IPS-NIHi7 (cell line): ENCODE measurements at regions not wholly inside any gene's neighbourhood (a gene's known extent, or its start where the extent isn't known, plus 50 kb on each side); places are given as distances from the start of the nearest gene placed in this dataset.
A peak's percentile ranks its signal among the peaks of the same experiment; 100 is the strongest.
"Not testable (repeated sequence)": the region's sequence is repeated elsewhere in the genome, so short reads cannot be mapped to it uniquely, and the experiment has no call there.

Experiments used
- DNase-seq: peaks from one replicate; pipeline ENCODE4 v3.0.0; 2012; ENCODE audit warnings: mixed read lengths; ENCODE audit errors: extremely low spot score

DNA sequence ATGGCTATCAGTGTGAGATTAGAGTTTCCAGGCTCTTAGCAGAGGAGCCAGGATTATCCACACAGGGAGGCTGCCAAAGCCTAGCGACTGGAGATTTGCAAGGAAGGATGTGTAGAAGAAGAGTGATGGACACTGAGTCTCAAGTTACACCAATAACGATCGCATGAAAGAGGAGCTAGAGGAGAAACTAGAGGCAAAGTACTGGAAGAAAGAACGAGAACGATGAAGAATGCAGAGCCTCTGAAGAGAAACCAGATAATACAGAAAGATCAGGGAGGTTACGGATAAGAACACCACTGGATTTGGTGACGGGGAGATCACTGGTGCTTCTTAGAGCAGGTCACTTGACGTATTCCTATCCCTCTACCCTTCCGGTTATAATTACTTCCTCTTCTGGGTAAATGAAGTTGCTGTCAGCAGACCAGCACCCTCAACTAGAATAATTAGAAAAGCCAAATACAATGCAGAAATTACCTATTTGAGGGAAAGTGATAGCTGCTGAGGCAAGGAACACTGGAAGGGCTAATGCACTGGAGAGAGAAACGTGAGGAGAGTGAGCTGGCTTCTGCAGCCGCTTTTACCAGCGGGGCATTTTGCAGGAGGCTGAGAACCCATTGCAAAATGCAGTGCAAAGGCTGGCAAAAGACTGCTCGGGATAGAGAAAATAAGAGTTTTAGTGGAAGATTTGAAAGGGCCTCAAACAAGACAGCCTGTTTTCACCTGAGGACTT, 93.1 kb upstream of the HIF1A start:
- DNase-seq, result no peak

- DNase-seq, result no peak
These were observed 92.6 kb upstream of the HIF1A start for GRCh38 chr14:61602733-61603077.

DNA sequence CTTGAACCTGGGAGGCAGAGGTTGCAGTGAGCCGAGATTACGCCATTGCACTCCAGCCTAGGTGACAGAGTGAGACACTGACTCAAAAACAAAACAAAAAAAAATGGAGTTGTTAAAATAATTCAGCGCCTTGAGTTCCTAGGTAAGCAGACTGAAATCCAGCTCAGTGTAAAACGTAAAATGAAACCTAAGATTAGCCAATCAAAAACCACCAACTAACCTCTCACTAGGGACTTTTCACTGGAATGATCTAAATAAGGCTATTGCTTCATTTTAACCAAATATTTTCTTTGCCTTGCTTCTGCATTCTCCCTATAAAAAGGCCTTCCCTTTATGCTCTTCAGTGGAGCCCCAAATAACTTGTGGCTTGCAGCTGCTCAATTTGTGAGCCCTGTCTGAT, 91.6 kb upstream of the HIF1A start:
- DNase-seq, result no peak

DNA sequence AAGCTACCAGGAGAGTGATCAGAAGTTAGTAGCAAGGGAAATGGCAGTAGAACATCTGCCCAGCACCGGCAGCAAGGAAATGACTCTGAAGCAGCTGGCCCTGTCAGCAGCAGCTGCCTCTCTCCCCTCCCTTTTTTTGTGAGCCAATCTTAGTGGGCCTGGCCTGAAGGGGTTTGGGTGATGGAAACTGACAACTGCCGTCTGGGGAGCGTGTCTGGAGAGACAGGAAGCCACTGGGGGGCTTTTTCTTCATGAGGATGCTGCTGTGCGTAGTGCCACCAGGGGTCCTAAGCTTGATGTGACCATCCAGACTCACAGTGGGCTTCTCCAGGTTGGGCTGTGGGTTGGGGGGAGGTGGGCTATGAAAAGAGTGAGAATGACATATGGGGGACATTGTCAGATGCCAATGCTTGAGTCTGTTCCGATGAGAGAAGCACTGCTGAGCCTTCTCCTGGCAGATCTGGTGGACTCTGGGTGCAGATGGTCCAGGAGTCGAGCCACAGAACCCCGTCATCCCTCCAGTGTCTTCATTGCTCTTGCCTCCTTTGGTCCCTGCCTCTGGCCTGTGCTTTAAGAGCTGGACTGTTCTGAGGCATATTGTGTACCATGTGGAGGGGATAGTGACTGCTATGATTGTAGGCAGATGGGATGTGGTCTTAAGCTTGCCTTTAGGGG, 87.6 kb upstream of the HIF1A start:
- peak; percentile 26 for DNase-seq

DNA sequence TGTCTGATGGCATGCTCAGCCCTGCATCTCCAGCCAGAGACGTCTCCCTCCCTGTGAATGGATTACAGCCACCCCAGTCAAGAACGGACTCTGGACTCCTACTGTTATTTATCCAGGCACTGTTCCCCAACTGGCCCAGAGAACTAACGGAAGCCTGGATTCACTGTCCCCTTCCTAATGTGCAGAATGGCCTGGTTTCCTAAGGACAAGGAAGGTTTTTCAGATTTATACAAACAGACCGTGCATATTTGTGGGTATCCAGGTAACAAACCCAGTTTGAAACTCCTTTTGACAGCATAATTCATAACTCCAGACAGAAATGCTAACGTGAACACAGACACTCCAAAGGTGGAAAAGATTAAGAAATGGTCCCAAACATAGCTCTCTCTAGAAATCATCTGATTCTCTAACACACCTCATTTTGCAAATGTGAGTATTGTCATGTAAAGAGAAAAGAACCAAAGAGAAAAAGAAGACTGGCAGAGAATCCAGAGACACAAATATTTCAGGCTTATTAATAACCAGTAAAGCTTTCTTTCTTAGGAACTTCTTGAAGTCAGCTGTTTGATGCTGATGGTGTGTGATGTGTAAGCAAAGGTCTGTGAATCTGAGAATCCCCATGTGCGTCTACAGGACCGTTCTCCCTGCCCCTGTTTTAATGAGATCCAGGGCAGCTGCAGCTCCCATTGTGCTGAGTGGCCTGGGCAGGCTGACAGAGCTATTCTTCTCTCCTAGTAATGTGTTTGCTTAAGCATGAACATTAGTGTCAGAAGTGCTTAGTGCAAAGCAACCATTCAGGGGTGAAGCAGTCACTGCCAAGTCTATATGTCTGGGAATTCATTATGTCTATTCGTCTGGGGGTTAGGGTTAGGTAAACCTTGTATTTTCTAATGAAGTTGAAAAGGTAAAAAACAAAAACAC, 86.8 kb upstream of the HIF1A start:
- DNase-seq, result no peak

DNA sequence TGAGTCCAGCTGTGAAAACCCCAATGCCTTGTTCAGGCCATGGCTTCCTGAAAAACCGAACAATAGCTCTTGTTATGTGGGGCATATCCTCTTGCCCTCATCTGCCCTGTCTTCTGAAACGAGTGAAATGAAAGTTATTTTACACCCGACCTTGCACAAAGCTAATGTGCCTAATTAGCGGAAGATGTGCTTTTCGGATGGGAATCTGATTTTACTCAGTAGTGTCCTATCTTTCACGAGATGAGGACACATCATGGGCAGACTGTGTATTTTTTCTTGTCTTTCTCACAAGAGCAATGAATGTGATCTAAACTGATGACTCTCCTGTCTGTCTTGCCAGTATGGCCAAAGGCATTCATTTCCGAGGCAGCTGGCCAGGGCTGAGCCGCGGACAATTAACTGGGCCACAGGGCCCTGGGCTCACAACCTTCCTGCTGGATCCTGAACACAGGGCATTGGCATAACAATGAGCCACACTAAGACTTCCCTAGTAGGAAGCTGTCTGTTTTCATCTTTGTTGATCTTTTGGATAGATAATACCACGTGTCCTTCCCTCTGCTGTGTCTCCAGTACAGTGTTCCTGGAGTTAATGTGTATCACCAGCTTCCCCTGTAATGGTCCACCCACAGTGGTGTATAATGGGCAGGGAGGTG, 86.0 kb upstream of the HIF1A start:
- DNase-seq, result peak; percentile 39

DNA sequence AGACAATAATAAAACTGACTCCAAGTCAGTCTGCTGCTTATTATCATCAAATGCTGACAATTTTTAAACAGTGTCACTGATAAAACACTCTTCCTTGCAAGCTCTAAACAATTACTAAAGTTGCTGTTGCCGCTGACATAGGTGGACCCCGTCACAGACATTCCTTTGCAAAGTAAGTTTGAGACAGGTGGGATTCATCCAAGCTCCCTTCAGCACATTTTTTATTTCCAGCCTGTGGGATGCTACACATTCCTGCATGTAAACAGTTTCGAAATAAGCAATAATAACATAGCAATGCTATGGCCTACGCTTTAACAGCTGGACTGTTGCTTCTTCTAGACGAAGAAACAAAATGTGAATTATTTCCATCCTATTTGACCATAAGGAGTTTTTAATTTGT, 85.4 kb upstream of the HIF1A start:
- DNase-seq, result no peak

DNA sequence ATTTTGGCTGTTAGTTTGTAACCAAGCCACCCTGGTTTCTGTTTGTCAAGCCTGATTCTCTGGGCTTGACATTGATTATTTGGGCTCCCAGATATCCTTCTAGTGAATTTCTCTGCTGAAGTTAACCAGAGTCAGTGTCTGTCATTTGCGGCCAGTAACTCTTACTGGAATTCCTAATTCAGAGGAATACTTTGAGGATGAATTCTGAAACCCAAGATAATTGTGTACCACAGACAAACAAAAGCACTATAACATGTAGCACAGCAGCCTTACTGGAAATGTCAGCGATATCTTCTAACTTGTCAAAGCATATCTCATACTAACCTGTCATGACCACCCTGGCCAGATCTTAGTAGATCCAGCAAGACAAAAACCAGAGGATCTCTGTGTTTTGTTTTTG, 84.4 kb upstream of the HIF1A start:
- DNase-seq, result no peak

DNA sequence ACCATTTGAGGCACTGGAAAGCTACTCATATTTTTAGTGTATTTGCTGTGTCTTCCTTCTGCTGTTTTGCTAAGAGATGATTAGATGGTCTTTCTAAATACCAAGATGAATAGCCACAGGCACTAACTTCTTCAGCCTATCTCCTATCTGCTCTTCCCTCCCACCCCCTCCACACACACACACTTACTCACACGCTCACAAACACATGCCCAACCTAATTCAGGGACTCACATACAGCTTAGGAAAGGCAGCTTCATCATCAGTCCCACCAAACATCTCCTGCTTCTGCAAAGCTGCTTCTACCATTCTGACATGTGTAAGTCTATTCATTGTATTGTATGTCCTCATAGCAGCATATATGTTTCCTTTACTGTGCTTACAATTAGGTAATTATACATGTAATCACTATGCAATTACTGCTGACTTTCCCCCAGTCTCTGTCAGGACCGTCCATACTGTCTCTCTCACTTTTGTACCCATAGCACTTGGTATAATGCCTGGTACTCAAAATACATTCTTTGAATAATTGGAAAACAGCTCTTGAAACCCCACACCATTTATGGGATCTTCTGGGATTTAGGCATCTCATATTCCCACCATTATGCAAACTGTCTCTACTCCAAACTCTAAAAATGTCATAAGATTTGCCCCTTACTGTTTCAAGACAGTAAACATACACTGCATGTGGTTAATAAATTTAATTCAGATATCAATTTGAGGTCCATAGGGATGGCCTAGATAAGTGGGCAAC, 83.3 kb upstream of the HIF1A start:
- no peak for DNase-seq

- DNase-seq, result not testable (repeated sequence)
These were observed 82.3 kb upstream of the HIF1A start for GRCh38 chr14:61613006-61613405.

GRCh38 chr14:61614693-61615092, 80.6 kb upstream of the HIF1A start:
- DNase-seq, result no peak

DNA sequence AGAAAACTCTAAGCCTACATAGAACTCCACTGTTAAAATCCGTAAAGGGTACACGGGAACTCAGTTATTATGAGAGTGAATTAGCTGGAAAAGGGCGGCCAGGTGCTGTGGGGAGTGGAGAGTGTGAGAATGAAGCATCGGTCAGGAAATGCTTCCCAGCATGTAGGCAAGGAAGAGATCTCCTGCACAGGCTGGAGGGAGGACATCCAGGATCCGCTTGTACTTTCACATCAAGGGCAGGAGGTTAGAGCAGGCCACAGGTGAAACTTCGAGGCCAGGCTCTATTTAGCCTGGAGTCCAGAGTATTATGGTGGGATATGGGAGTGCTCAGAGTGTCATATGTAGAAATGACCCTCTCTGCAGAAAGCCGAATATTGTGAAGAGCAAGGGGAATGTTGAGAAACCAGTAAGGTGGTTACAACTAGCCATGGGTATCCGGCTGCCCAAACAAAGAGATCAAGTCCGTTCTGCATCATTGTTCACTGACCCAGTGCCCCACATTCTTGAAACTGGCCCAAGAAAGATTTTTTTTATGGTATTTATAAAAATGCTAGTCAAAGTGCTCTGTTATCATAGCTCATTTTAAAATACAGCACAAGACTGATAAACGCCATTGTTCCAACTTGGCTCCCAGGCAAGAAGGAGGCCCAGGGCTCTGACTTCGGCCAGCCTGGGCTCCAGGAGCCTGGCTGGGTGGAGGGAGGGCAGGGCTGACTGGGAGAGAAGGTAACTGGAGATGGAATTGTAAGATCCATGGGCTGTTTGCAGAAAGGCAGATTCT, 79.4 kb upstream of the HIF1A start:
- DNase-seq, result no peak

DNA sequence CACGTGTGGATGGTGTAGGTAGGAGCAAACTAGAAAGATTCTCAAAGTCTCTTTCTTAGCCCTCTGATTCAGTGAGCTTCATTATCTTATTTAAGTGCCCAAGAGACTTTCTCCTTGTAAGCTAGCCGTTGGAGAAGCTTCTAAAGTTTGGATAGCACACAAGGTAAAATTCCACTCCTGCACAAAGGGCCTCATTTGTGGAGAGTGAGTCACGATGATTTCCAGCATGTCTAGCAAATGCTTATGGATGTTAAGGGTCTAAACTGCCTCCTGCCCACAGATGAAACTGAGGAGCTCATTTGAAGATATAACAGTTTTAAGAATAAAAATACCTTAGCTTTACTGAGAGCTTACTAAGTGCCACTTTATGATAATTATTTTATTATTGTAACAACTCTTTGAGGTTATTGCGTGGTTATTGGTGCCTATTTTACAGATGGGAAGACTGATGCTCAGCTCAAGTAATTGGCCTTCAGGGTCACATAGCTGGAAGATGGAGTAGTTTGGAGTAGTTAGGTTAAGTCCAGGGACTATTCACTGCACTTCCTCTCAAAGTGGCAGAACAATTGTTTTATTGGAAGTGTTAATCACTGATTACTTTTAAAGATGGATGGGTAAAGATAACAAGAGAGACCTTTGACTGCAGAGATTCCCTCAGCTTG, 78.7 kb upstream of the HIF1A start:
- DNase-seq, result no peak

GRCh38 chr14:61618448-61618847, 76.9 kb upstream of the HIF1A start:
- DNase-seq, result no peak

DNA sequence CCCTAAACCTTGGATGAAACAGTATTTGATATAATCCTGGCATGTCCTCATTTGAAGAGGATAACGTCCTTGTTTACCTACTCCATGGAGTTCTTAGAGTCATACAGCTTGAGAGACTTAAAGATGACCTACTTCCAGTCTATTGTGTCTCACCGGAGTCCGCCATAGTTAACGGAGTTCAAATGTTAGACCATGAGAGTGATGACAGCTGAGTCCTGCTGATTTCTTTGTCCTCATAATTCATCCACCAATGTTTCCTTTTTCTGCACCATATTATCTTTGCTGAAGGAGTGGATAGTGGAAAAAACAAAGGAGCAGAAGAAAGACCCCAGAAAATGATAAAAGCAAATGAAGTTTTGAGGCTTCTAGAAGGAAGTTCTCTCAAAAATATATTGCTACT, 75.8 kb upstream of the HIF1A start:
- DNase-seq, result no peak

GRCh38 chr14:61620130-61620946, 75.0 kb upstream of the HIF1A start:
- DNase-seq, result no peak

- no peak for DNase-seq
These were observed 73.9 kb upstream of the HIF1A start for GRCh38 chr14:61621444-61621843.

DNA sequence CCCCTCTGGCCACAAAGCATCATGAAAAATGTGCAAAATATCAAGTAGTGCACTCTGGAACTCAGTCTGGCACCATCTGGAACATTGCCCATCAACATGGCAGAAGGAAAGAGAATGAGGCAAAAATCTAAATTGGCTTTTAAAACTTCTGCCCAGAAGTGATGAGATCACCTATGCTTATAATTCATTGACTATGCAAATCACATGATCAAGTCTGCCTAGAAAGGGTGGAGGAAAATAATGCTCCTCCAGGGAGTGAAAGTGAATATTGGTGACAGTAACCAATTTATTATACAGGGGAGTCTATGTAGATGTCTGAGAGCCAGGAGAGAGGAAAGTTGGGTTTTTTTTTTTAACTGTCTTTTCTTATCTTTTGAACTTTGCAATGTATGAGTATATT, 73.3 kb upstream of the HIF1A start:
- no peak for DNase-seq

DNA sequence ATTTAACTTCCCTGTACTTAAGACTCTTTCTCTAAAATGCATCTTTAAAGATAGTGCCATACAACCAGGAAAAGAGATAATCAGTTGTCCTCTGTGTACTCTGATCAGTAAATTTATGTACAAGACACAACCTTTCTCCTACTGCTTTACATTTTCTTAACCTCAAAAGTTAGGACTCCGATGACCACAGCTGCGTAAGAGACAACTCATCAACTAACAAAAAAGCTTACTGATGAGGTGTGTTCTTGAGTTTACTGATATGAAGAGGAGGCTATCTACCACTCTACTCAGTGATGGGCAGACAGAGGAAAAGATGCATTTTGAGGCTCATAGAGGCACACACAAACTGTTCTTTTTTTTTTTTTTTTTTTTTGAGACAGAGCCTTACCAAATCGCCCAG, 71.4 kb upstream of the HIF1A start:
- no peak for DNase-seq
